Omental fat pad (tissue), 3 donors: ENCODE measurements at regions not wholly inside any gene's neighbourhood (a gene's known extent, or its start where the extent isn't known, plus 50 kb on each side); places are given as distances from the start of the nearest gene placed in this dataset.
A peak's percentile ranks its signal among the peaks of the same experiment; 100 is the strongest.

Source experiments
- ATAC-seq: fragments of 150-250 bp; one replicate; pipeline ENCODE4 v1.9.1; 2016; ENCODE audit warnings: mild to moderate bottlenecking, moderate library complexity; ENCODE audit not compliant: low FRiP score
- DNase-seq: peaks from one replicate; pipeline ENCODE4 v3.0.0-alpha.2; 2019; ENCODE audit warnings: low spot score
- CTCF ChIP-seq, 3 donors: fragments of 450-650 bp; IDR thresholded peaks; one replicate each; pipeline ENCODE4 v1.5.1; 2016 to 2017; ENCODE audit warnings: antibody characterized with exemption in 3 of 3, mild to moderate bottlenecking in 3 of 3, moderate library complexity in 2 of 3

- ATAC-seq (no peak), DNase-seq (no peak)
- TF ChIP-seq CTCF (IDR thresholded peaks at IDR 0.05): no peak
These were observed 334.9 kb downstream of the GADD45G start for GRCh38 chr9:89939626-89940292.

DNA sequence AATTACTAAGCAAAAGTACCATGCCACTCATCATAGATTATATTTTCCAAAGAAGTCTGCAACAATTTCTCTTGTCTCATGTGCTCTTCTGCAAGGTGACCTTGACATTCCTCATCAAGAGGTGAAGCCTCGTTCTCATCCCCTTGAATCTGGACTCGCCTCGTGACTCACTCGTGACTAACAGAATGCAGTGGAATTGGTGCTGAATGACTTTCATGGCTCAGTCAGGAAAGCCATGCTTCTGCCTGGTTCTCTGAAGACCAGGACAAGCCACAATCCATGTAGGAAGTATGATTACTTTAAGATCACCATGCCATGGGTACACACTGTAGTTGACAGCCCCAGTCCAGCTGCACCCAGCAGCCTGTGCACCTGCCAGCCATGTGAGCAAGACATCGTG lies 335.8 kb downstream of the GADD45G start:
- no peak for TF ChIP-seq CTCF (IDR thresholded peaks at IDR 0.05)
- DNase-seq (no peak), ATAC-seq (no peak)

DNA sequence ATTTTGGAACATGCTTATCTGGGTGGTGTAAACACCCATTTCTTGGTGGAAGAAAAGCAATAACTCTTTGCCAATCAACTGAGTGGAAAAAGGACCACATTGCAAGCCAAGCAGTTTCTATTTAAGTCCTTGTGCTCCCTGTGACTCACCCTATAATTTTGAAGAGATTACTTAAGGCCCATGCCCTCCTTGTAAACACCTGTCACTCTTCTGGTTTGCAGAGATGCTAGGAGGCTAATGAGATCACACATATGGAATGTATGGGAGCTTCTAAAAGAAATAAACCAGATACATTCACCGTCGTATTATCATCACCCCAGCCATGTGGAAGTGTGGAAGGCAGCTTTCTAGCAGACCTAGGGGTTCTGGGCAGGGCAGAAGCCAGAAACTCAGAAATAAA lies 337.1 kb downstream of the GADD45G start:
- no peak for DNase-seq
- peak; percentile 96 for ATAC-seq

DNA sequence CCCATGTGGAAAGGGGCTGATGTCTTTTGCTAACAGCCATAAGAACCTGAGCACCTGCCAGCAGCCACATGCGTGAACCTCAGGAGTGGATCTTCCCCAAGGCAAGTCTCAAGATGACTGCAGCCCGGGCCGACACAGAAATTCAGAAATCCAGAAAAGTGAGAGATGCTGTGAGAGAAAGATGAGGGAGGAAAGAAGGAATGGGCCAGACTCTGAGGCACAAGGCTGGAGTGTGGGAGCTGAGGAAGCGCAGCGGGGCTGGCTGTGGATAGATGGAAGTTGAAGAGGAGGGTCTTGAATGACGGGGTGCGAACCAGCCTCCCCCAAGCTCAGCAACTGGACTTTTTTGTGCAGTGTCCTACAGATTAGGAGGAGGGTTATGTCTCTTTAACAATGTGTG lies 337.8 kb downstream of the GADD45G start:
- no peak for TF ChIP-seq CTCF (IDR thresholded peaks at IDR 0.05)
- DNase-seq (no peak), ATAC-seq (no peak)

More for the DNA sequence above, 337.1 kb downstream of the GADD45G start:
- no peak for TF ChIP-seq CTCF (IDR thresholded peaks at IDR 0.05)

DNA sequence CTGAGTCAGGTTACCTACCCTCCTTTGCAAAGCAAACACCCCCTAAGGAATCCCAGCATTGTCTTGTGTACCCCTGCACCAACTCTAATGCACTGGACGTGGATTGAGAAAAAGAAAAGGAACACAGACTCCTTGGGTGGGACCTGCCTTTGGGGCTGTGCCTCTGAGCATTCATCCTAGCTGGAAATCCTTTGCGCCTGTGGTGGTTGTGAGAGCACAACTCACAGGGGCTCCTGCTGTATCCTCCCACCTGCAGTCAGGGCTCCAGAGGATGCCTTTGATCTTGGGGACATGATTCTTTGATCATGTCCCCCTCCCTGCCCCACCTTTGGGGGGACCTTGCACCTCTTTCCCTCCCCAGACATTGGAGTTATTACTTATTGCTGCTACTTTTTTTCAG lies 338.5 kb downstream of the GADD45G start:
- no peak for TF ChIP-seq CTCF (IDR thresholded peaks at IDR 0.05)
- DNase-seq (no peak), ATAC-seq (no peak)

DNA sequence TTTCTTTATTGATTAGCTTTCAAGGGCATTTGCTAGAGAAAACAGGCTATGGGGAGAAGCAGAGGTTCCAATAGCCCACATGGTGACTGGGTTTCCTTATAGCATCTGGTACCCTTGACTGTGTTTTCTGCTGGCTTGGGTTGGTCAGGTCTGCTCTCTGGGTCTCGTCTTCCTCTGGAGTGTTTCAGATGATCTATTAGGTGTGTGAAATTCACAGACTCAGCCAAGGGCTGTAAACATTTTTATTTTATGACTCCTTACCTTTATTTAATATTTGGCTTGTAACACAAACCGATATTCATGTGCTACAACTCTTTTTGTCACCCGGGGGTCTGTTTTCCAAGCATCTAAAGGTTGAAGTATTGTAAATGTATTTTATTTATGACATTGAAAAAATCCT lies 338.9 kb downstream of the GADD45G start:
- DNase-seq (no peak), ATAC-seq (no peak)
- TF ChIP-seq CTCF (IDR thresholded peaks at IDR 0.05): no peak

GRCh38 chr9:89945133-89945532 lies 340.3 kb downstream of the GADD45G start:
- DNase-seq (no peak), ATAC-seq (no peak)
- no peak for TF ChIP-seq CTCF (IDR thresholded peaks at IDR 0.05)
